ENCODE measurements at regions not wholly inside any gene's neighbourhood (a gene's known extent, or its start where the extent isn't known, plus 50 kb on each side); places are given as distances from the start of the nearest gene placed in this dataset.
A peak's percentile ranks its signal among the peaks of the same experiment; 100 is the strongest.

DNA sequence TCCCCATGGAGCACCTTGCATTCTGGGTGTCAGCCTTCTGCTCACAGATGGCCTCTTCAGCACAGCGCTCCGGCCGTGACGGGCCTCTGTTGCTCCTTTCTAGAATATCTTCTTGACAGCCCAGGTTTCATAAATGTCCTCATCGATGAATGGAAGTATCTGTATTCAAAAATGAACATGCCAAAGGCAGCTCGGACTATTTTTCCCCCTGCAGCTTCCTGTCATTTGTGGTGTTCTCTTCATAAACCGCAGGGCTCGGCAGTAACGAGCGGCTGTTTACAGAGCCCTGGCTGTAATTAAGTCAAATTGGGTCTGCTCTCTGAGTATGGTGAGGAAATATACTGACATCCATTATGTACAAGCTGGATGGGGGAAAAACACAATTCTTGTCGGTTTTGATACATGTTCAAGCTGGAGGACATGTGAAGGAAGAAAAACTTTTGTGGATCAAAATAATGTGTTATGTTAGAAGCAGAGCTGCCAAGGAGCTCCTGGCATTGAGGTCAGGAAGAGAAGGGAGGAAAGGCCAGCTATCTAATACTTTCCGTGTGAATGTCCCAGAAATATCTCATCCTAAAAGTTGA lies 154.1 kb upstream of the CD180 start:
- peak; percentile 50 for DNase-seq

DNA sequence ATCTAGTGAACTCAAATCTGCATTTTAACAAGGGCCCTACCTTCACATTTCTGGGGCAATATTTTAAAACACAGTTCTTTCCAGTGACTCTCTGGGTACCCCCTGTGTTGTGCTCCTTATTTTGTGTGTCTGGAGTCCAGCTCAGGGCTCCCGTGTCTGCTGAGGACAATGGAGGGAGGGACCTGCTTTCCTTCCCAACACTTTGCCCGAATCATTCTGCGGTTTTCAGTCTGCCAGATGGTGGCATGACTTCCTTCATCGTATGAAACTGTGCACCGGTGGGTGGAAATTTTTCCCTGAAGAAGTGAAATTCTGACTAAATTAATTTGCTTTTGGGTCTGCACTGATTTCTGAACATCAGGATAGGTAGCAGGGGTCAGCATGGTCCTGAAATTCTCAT lies 153.6 kb upstream of the CD180 start:
- peak; percentile 38 for DNase-seq

DNA sequence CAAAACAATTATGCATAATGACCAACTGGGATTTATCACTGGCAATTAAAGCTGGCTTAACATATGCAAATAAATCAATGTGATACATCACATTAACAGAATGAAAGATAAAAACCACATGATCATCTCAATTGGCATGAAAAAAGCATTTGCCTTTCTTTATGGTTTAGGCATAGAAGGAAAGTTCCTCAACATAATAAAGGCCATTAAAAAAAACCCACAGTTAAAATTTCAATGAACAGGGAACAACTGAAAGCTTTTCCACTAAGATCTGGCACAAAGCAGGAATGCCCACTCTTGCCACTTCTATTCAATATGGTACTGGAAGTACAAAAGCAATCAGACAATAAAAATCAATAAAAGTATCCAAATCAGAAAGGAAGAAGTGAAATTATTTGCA lies 151.2 kb upstream of the CD180 start:
- no peak for DNase-seq

DNA sequence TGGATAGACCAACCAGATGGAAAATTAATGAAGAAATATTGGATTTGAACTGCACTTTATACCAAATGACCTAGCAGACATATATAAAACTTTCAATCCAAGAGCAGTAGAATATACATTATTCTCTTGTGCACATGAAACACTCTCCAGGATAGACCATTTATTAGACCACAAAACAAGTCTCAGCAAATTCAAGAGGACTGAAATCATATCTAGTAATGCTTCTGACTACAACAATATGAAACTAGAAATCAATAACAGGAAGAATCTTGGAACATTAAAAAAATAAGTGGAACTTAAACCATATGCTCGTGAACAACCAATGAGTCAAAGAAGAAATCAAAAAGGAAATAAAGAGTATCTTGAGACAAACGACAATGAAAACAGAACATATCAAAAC lies 150.0 kb upstream of the CD180 start:
- no peak for DNase-seq

DNA sequence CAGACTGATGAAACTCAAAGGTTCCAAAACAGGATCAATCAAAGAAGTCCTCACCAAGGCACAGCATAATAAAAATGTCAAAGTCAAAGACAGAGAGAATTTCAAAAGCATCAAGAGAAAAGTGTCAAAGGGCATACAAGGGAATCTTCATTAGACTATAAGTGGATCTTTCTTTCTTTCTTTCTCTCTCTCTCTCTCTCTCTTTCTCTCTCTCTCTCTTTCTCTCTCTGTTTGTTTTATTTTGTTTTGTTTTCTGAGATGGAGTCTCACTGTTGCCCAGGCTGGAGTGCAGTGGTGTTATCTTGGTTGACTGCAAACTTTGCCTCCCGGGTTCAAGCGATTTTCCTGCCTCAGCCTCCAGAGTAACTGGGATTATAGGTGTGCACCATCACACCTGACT lies 148.3 kb upstream of the CD180 start:
- no peak for DNase-seq

- DNase-seq = no peak
Measured at GRCh38 chr5:67343835-67344234, 147.2 kb upstream of the CD180 start.

DNA sequence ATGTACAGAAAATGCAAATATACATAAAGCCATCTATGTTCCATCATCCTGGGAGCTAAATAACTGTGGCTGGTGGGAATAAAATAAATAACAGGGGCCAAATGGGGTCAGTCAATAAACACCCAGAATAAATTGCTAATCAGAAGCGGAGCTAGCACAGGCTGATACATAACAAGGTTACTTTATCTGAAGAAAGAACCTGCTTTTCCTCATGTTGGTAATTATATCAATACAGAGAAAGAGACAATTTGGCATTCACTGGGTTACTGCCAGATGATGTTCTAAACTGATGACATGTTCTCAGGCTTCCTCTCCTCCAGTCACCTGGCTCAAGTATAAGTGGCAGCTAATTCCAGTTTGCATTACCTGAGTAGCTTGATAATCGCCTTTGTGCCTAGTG lies 144.9 kb upstream of the CD180 start:
- no peak for DNase-seq

DNA sequence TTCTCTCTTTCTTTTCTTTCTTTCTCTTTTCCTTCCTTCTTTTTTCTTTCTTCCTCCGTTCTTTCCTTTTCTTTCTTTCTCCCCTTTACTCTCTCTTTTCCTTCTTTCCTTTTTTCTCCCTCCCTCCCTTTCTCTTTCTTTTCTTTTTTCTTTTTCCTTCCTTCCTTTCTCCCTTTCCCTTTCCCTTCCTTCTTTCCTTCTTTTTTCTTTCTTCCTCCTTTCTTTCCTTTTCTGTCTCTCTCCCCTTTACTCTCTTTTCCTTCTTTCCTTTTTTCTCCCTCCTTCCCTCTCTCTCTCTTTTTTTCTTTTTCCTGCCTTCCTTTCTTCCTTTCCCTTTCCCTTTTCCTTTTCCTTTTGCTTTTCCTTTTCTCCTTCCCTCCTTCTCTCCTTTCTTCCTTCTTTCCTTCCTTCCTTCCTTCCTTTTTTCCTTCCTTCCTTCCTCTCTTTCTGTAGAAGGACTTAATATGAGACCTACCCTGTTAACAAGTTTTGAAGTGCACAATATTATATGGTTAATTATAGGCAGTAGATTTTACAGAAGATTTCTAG lies 142.7 kb upstream of the CD180 start:
- DNase-seq = no peak

DNA sequence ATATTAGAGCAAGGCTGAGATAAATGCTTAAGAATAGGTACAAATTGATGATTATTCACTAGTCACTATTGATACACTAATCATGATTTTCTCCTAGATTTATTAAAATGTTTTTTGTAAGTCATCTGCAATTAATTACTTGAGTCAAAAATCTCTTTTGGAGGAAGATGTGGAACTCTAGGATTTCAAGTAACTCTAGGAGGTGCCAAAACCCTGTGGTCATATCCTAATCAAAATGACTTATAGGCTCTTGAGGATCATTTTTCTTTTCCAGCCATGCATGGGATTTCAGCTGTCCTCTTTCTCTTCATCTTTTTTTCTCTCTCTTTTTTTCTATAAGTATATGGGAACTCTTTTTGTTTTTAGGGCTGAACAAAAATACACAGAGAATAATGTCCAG lies 141.8 kb upstream of the CD180 start:
- no peak for DNase-seq

DNA sequence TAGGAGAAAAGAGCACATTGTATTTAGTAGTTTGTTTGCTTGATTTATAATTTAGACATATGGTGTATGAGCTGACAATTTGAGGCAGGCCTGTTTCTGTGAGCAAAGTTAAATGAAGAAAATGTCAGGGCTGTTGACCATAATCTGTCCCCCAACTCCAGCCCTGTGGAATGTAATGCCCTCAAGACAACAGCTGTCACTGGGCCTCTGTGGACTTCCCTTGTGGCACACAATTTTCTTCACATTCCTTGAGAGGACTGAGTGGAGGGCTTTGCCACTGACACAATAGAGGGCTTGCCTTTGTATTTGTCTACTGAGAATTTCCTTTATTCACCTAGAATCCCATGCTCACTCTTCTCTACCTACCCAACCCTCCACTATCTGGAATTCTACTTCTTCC lies 141.2 kb upstream of the CD180 start:
- no peak for DNase-seq

GRCh38 chr5:67335426-67335825 lies 138.8 kb upstream of the CD180 start:
- no peak for DNase-seq

DNA sequence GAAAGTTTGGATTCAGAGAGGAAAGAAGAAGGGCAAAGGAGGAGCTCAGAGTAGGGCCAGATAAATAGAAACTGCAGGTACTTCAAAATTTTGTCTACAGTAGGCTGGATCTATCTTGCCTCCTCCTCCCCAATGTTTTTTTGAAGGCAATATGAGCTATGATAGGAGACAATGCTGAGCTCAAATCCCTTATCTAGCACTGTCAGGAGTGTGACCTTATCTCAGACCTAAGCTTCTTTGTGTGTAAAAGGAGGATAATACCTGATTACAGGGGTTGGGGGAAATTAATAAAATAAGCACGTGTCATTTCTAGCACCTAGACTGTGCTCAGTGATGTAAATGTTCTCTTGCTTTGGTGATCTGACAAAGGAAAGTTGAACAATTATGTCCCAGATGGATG lies 137.8 kb upstream of the CD180 start:
- DNase-seq = no peak

DNA sequence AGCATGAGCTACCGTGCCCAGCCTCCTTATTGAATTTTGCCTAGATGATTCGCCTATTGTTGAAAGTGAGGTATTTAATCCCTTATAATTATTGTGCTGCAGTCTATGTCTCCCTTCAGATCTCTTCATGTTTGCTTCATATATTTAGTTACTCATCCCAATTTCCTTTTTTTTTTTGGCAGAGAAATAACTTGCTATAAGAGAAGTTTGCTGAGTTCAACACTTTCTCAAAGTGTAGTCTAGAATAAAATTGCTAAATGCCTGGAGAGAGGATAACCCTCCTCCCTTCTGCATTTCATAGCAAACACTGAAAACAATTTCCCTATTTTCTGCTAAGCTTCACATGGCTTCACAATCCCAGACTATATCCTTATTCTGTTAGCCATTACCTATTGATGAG lies 136.6 kb upstream of the CD180 start:
- DNase-seq = no peak

GRCh38 chr5:67331296-67331925 lies 134.8 kb upstream of the CD180 start:
- DNase-seq = no peak

DNA sequence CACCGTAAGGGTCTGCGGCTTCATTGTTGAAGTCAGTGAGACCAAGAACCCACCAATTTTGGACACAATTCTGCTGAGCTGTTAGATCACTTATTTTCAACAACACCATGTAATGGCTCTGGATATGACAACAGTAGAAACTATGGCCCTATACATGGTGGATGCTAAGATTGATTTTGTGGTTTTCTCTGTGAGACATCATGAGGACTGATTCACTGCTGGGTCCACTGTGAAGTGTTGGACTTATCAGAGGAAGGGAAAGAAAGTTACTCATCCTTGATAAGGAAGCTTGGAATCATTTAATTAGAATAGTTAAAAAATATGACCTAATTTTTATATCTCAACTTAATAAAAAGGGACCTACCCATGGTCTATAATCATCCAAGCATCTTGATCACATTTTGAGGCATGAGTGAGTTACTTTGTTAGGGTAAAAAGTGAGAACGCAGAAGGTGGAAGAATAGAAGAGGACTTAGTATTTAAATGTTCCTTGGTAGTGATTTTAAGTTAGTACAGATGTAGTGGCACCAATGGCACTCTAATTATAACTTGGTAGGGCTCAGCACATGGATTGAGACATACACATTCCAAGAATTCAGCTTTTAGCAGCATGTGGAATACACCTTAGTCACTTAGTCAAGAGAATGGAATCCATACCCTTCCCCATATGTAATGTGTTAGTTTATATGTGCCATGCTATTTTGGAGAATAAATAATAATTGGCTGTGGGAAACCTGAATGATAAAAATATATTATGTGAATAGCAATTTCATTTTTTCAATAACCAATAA lies 123.5 kb upstream of the CD180 start:
- DNase-seq = no peak

GRCh38 chr5:67318746-67319145 lies 122.1 kb upstream of the CD180 start:
- DNase-seq = no peak

- DNase-seq = no peak
Measured at GRCh38 chr5:67317603-67318002, 121.0 kb upstream of the CD180 start.

DNA sequence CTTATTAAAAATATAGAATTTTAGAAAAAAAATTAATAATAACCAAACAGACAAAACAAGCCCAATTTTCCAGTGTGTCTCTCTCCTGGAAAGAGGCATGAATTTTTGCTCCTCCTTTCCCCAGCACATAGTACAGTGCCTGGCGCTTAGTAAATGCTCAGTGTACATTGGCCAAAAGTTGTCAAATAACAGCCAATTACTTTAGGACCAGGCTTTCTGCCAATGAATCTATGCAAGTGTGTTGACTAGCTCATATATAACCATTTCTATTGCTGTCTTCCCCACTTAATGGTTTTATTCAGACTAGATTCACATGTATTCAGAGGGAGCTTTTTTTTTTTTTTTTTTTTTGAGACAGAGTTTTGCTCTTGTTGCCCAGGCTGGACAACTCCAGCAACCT lies 120.1 kb upstream of the CD180 start:
- DNase-seq = no peak

DNA sequence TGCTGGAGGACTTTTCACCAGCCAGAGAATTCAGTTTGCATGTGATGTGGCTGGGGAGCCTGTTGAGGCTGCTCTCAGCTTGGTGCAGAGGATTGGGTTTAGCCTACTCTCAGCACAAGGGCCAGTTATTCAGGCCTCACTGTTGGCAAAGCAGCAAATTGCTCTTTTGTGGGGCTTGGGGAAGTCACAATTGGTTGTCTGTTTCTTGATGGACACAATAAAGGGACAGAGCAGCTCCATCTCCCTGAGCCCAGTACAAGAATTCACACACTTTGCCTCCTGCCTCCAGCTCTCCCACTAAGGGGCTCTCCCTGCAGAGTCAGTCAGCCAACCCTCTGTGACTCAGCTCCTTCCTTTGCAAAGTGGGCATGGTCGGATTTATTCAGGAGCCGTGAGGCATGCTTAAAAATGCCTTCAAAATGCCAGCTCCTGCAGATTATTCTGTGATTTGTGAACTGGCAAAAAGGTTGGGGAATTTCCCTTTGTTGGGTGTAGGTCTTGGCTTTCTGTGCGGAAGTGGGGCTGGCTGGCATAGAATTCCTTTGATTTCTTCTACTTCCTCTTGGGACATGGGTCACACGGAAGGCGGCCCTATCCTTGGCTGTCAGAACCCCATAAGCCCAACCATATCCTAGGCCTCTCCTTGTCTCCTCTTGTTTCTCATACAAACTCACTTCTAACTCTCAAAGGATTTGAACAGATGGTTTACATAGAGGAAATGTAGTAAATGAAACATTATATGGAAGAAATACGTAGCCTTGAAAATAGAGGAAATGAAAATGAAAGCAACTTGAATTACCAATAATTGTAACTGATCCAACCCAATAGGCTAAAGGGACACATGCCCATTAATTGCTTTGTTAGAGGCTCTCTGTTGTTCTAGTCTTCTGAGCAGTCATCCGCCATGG lies 118.7 kb upstream of the CD180 start:
- DNase-seq = no peak

DNA sequence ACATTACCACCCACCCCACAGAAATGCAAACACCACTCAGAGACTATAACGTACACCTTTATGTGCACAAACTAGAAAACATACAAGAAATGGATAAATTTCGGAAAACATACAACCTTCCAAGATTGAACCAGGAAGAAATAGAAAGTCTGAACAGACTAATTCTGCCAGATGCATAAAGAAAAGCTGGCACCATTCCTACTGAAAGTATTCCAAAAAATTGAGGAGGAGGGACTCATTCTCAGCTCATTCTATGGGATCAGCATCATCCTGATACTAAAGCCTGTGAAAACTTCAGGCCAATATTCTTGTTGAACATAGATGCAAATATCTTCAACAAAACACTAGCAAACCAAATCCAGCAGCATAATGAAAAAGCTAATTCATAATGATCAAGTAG lies 115.1 kb upstream of the CD180 start:
- no peak for DNase-seq

DNA sequence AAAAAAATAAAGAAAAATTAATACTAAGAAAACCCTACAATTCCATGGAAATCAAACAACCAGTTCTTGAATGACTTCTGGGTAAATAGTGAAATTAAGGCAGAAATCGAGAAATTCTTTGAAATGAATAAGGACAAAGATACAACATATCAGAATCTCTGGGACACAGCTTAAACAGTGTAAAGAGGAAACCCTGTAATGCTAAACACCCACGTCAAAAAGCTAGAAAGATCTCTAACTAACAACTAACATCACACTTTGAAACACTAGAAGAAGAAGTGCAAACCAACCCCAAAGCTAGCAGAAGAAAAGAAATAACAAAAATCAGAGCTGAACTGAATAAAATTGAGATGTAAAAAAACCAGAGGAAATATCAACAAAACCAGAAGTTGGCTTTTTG lies 114.6 kb upstream of the CD180 start:
- no peak for DNase-seq

GRCh38 chr5:67310740-67311139 lies 114.1 kb upstream of the CD180 start:
- no peak for DNase-seq

DNA sequence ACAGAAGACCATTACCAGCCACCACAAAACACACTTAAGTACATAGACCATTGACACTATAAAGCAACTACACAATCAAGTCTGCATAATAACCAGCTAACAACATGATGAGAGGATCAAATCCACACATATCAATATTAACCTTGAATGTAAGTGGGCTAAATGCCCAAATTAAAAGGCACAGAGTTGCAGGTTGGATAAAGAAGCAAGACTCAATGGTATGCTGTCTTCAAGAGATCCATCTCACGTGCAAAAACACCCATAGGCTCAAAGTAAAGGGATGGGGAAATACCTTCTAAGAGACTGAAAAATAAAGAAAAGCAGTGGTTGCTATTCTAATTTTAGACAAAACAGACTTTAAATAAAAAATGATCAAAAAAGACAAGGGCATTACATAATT lies 113.6 kb upstream of the CD180 start:
- no peak for DNase-seq
